ENCODE measurements at regions not wholly inside any gene's neighbourhood (a gene's known extent, or its start where the extent isn't known, plus 50 kb on each side); places are given as distances from the start of the nearest gene placed in this dataset.

- TF ChIP-seq, protein P1, sequence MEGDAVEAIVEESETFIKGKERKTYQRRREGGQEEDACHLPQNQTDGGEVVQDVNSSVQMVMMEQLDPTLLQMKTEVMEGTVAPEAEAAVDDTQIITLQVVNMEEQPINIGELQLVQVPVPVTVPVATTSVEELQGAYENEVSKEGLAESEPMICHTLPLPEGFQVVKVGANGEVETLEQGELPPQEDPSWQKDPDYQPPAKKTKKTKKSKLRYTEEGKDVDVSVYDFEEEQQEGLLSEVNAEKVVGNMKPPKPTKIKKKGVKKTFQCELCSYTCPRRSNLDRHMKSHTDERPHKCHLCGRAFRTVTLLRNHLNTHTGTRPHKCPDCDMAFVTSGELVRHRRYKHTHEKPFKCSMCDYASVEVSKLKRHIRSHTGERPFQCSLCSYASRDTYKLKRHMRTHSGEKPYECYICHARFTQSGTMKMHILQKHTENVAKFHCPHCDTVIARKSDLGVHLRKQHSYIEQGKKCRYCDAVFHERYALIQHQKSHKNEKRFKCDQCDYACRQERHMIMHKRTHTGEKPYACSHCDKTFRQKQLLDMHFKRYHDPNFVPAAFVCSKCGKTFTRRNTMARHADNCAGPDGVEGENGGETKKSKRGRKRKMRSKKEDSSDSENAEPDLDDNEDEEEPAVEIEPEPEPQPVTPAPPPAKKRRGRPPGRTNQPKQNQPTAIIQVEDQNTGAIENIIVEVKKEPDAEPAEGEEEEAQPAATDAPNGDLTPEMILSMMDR (IDR thresholded peaks at IDR 0.05) = no peak
- no peak for TF ChIP-seq POLR2A (IDR thresholded peaks at IDR 0.05)
Observed at GRCh38 chr2:156959481-156959880, 298.0 kb upstream of the GALNT5 start.
